ENCODE measurements at regions not wholly inside any gene's neighbourhood (a gene's known extent, or its start where the extent isn't known, plus 50 kb on each side); places are given as distances from the start of the nearest gene placed in this dataset.

GRCh38 chr11:11044137-11044855, 186.4 kb upstream of the ZBED5 start:
- no peak for DNase-seq (ENCODE audit: low spot score)

GRCh38 chr11:11043721-11044120, 185.9 kb upstream of the ZBED5 start:
- DNase-seq (ENCODE audit: low spot score) = no peak

GRCh38 chr11:11039208-11039965, 181.5 kb upstream of the ZBED5 start:
- DNase-seq (ENCODE audit: low spot score) = no peak

DNA sequence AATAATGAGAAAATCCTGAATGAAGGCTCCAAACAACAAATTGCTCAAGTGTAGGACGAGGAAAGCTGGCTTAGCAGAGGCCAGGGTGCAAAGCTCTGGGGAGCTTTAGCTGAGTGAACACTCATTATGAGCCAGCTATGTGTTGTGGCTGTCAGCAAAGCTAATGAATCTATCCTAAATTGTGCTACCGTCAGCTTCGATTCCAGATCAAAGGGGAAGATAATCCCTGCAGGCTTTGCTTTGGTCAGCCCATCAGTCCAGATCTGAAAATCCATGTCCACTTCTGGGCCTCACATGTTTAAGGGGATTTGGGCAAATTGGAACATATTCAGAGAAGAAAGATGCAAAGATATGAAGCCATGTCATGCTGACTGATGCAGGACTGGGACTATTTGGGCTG, 180.9 kb upstream of the ZBED5 start:
- no peak for DNase-seq (ENCODE audit: low spot score)

DNA sequence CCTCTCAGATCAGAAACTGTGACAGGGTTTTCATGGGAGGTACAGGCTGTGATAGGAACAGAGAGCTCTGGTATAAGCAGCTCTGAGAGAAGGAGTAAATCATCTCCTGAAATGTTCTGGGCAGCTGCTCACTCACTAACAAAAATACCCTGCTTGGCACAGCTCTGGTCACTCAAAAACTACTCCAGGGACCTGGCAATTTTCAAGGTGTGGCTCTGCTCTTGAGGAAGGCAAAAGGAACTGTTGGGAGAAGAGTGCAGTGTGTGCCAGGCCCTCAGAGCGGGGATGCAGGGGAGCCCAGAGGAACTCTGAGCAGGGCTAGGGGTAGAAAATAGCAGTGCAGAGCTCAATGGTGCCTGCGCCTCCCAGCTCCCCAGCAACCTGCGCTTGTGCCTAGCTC, 180.5 kb upstream of the ZBED5 start:
- no peak for DNase-seq (ENCODE audit: low spot score)

GRCh38 chr11:11036848-11037732, 179.2 kb upstream of the ZBED5 start:
- no peak for DNase-seq (ENCODE audit: low spot score)

GRCh38 chr11:11036185-11036847, 178.5 kb upstream of the ZBED5 start:
- no peak for DNase-seq (ENCODE audit: low spot score)

DNA sequence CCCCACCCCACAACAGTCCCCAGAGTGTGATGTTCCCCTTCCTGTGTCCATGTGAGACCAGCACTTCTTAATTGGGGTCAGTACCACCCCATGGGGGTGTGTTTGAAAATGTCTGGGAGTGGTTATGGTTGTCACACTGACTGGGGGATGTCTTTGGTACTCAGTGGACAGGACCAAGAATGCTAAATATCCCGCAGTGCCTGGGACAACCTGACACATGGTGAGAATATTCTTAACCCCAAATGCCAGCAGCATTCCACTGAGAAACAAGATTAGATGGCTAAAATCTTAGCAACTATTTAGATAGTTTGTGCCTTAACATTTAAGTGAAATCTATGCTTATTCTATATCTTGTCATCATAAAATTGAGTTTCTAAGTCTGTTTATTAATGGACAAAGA, 177.5 kb upstream of the ZBED5 start:
- DNase-seq (ENCODE audit: low spot score) = no peak

GRCh38 chr11:11034476-11034875, 176.6 kb upstream of the ZBED5 start:
- no peak for DNase-seq (ENCODE audit: low spot score)

GRCh38 chr11:11032066-11032465, 174.2 kb upstream of the ZBED5 start:
- no peak for DNase-seq (ENCODE audit: low spot score)

DNA sequence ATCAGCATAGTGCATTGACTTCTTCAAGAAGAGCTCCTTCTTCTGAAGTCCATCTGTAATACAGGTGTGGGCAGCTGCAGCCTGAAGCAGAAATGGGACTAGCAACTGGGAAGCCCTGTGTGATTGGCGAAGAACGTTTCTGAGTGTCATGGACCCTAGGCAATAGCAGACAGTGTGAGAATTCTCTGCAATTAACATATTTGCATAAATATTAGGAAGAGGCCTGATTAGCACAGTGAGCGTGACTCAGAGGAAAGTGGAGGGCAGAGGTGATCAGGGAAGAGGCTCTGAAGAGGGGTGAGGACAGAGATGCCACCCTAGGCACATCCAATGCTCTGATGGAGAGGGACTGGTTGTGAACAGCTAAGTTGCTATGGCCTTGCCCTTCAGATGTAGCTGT, 171.2 kb upstream of the ZBED5 start:
- no peak for DNase-seq (ENCODE audit: low spot score)

GRCh38 chr11:11028017-11028692, 170.3 kb upstream of the ZBED5 start:
- DNase-seq (ENCODE audit: low spot score) = peak; percentile 20

DNA sequence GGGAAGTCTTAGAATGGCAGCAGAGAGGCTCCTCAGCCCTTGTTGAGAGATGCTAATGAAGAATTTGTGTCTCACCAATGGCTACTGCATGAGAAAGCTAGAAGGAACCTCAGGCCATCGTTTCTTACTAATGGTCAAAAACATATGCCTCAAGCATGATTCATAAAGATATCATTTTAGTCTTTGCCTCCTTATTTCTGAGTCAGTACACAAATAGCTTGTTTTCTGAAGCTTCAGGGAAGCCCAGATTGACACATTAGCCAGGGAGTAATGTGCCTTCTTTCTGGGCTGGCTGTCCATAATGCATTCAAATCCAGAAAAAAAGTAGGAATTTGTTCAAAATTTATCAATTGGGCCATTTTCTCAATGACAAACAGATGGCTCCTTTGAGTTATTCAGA, 169.4 kb upstream of the ZBED5 start:
- no peak for DNase-seq (ENCODE audit: low spot score)

- DNase-seq (ENCODE audit: low spot score) = no peak
Observed at GRCh38 chr11:11025087-11025486, 167.2 kb upstream of the ZBED5 start.

GRCh38 chr11:11022125-11022730, 164.4 kb upstream of the ZBED5 start:
- DNase-seq (ENCODE audit: low spot score) = no peak

- no peak for DNase-seq (ENCODE audit: low spot score)
Observed at GRCh38 chr11:11021563-11021962, 163.7 kb upstream of the ZBED5 start.

- DNase-seq (ENCODE audit: low spot score) = no peak
Observed at GRCh38 chr11:11020747-11021149, 162.9 kb upstream of the ZBED5 start.

GRCh38 chr11:11020219-11020726, 162.4 kb upstream of the ZBED5 start:
- DNase-seq (ENCODE audit: low spot score) = no peak

DNA sequence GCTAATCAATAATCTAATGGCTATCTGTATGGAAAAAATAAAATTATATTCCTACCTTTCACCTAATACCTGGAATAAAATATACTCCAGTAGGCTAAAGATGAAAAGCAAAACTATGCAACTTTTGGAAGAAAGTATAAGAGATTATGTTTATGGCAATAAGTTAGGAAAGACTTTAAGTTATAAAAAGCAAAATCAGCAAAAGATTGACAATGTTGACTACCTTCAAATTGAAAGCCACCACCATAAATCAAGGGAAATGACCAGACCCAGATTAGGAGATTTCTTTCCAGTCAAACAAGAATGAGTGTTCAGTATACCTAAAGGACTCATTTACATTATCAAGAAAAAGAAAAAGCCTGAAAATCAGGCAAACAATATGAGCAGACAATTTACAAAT, 159.1 kb upstream of the ZBED5 start:
- no peak for DNase-seq (ENCODE audit: low spot score)

- no peak for DNase-seq (ENCODE audit: low spot score)
Observed at GRCh38 chr11:11016068-11016467, 158.2 kb upstream of the ZBED5 start.

GRCh38 chr11:11011617-11012016, 153.8 kb upstream of the ZBED5 start:
- DNase-seq (ENCODE audit: low spot score) = no peak

Measured in HuH-7.5 (cell line).